ENCODE measurements at regions not wholly inside any gene's neighbourhood (a gene's known extent, or its start where the extent isn't known, plus 50 kb on each side); places are given as distances from the start of the nearest gene placed in this dataset.
"Not testable (repeated sequence)": the region's sequence is repeated elsewhere in the genome, so short reads cannot be mapped to it uniquely, and the experiment has no call there.

DNA sequence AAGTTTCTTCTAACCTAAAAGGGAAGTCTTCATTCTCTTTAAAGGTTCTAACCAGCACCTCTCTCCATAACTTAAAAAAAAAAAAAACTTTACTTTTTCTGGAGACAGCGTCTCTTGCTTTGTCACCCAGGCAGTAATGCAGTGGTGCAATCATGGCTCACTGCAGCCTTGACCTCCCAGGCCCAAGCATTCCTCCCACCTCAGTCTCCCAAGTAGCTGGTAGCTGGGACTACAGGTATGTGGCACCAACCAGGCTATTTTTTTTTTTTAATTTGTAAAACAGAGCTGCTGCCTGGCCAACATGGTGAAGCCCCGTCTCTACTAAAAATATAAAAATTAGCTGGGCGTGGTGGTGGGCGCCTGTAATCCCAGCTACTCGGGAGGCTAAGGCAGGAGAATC, 787.4 kb upstream of the ACO1 start:
- not testable (repeated sequence) for DNase-seq

DNA sequence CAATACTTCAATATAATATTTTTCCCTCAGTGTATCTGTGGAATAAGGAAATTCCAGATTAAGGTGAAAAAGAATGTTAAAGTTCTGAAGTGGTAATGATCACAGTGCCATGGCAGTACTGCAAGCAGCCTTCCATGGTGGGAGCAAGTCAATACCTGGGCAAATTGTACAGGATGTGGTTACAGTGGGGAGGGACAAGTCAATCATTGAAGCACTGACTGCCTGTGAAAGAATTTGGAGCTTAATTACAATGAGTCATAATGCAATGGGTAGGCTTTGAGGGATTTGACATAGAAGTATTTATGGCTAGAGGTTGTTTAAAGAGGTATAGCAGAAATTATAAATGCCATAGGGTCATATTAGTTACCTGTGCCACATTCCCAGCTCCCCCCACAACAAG, 786.5 kb upstream of the ACO1 start:
- no peak for DNase-seq

DNA sequence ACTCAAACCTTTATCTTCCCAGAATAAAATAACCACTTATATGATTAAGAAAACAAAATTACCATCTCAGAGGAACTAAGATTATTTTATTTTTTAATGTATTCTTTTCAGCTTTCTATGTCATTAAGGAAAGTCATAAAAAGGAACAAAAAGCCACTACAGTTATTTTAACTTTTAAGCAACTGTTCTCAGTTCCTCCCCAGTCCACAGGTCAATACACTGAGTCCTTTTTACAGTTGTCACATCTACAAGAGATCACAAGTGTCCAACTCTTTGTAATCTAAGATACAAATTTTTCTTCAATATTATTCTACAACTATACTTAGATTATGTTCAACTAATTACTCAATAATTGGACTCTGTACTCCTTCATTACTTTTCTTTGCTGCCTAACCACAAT, 782.8 kb upstream of the ACO1 start:
- DNase-seq, result no peak

DNA sequence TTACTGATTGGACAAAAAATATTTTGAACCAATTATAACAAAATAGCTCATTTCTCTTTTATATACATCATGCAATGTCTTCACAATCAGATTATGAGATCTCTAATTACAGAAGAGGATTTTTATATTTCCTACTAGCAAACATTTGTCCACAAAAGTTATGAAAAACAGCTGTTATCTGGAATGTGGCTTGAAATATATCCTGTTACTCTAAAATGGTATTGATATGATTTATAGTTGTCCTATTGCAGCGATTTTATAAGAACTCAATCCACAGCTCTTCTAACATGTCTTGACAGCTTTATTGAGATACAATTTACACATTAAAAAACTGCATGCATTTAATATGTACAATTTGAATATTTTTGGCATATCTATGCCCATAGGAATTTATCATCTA, 779.9 kb upstream of the ACO1 start:
- no peak for DNase-seq

DNA sequence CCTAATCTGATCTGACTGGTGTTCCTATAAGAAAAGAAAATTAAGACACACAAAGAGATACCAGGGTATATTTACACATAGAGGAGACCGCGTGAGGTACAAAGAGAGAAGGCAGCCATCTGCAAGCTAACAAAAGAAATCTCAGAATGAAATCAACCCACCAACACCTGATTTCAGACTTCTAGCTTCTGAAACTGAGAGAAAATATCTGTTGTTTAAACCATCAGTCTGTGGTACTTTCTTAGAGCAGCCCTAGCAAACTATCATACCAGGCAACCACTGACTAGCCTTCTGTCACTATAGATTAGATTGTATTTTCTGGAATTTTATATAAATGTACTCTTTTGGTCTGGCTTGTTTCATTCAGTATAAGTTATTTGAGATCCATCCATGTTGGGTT, 779.3 kb upstream of the ACO1 start:
- no peak for DNase-seq

DNA sequence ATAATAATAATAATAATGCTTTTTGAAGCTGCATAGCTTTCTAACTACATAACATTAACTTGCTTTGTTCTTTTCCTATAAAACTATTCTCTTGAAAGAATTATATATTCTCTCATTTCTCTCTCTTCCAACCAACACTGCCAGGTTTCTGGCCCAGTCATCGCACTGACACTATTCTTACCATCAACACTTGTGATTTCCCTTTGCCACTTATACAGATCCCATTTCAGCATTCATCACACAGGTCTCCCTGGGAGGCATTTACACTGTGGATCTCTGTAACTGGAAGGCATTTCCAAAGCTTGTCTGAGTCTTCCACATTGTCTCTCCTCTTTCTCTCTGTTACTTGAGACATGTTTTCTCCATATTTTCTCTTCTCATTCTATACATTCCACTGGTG, 777.8 kb upstream of the ACO1 start:
- DNase-seq, result no peak

DNA sequence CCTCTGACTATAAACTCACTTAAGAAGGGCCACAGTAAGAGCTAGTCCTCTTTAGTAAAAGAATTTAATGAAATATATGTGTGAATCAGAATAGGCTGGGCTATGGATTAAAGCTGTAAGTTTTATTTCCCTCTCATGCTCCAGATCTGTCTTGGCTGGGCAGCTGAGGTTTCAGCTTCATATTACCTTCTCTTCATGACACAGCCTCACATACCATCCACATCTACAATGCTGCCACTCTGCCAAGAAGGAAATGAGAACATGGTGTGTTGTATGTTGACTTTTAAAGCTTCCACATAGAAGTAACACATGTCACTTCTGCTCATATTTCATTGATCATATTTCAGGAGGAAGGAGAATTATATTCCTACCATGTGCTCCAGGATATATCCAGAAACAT, 776.0 kb upstream of the ACO1 start:
- DNase-seq, result no peak

DNA sequence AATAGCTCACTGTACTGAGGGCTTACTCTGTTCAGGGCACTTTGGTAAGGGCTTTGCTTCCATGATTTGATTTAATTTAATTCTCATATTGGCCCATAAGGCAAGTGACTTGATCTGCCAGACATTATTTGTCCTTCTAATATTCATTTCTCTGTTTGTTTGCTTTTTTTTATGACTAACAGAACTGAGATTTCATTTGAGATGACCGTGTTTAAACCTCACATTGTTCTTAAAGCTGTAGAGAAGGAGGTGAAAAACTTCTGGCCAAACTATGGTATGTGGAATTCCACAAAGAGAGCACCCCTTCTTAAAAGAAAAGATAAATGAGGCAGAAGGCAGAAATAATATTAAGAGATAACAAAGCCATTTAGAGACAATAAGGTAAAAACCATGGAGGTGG, 775.6 kb upstream of the ACO1 start:
- DNase-seq, result no peak

DNA sequence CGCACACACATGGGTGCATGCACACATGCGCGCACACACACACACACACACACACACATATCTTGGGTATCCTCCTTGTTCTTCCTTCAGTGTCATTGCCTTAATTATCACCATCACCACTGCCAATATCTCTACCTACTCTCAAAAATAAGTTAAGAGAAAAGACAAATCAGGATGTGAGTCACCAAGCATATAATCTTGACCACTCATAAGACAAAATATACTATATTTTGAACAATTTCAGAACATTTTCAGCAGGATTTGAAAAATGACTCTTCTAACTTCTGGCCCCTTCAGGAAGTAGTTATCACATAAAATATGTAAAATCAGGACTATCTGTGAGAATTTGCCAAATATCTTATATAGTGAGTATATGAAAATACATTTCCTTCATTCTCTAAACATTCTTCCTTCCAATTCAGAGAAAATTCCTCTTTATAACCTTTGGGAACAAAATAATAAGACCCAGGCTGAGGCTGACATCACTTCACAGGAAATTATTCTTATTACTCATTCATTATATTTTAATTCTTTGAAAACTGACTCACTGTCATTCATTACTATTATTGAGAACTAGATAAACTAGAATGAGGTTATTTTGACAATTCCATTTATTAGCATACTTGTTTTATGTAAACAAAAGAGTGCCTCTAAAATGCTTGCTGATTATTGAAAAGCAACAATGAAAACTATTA, 772.0 kb upstream of the ACO1 start:
- DNase-seq, result no peak

DNA sequence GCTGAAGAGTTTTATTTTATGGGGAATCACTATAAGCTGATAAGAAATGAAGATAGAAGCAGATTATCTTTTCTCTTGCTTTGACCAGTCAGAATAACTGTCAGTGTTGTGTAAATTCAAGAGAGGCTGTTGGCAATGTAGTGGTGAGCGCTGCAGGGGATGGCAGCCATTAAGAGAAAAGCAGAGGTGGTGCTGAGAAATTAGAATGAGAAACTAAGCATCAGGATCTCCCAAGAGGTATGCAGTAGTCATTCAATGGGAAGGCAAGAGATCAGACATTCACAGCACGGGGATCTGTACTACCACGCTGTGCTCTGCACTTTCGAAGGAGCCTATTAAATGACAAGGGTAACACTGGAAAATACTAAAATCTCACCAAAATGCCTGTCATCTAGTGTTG, 768.5 kb upstream of the ACO1 start:
- DNase-seq, result no peak

DNA sequence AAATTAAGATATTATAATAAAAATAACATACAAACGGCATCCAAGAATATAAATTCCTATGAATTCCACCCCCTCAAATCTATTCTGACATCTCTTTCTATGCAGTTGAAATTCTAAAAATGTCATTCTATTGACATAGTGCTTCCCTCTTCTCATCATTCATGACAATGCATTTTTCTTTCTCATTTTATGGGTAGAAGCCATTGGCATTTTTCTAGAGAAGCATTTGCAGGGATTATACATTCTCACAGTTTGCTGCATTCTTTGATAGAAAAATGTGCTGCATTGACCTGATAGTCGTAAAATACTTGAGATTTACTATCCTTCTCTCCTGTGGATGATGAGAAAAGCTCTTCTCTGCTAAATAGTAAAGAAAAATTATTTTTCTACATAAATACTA, 760.9 kb upstream of the ACO1 start:
- no peak for DNase-seq

DNA sequence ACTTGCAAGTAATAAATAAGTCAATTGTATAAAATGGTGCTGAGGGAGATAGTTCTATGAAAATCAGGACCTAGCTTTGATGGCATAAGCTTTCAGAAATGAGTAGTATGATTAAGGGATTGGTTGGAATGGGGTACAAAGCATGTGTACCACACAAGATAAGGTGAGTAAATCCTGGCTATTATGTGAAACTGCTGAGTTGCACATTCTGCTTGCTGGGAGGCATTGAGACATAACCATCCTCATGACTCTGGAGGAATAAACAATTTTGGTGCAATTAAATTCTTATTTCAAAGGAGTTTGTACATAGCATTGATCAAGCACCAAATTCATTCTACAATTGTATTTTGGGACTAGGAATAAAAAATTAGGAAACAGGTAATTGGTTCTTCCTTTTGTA, 755.2 kb upstream of the ACO1 start:
- DNase-seq, result no peak

DNA sequence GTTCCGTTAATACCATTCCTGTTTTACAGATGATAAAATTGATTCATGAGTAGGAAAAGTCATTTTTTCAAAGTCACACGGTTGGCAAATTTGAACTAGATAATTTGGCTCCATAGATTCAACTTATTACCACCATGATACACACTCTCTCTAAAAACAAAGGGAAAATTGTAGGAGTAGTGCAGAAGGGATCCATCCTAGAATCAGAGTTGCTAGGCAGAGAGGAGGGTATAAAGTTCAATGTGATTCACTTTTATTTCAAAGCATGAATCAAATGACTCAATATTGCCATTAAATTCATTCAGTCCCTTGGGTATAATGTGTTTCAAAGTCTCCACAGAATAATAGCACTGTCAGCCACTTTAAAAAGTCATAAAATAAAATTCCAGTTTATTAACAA, 747.2 kb upstream of the ACO1 start:
- no peak for DNase-seq

DNA sequence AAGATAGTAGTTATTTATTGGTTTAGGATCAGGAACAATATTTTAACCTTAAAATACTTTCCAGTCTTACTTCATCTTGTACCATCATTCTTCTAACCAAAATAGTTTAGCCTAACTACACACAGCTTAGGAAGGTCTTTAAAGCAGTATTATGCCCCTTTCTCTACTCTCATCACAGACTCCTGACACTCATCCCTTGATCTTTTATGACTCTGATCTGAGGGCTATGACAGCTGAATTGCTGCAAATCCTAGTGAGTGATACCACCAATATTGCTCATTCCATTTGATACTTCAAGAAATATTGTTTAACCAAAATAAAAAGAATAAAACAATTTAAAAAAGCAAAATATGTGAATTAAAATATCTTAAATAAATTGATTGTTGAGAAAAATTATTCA, 746.6 kb upstream of the ACO1 start:
- DNase-seq, result no peak

DNA sequence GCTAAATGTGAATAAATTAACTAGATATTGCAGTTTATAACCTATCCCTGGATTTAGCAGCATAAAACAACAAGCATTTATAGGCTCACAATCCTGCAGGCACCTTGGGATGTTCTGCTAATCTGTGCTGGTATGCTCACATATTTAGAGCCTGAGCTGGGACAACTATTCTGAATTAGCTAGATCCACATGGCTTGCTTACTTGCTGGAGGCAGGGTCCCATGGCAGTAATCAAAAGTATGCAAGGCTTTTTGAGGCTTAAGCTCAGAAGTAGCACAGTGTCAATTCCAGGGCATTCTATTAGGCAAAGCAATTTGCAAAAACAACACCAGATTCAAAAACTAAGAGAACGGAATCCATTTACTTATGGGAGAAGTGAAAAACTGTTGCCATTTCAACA, 745.0 kb upstream of the ACO1 start:
- no peak for DNase-seq

DNA sequence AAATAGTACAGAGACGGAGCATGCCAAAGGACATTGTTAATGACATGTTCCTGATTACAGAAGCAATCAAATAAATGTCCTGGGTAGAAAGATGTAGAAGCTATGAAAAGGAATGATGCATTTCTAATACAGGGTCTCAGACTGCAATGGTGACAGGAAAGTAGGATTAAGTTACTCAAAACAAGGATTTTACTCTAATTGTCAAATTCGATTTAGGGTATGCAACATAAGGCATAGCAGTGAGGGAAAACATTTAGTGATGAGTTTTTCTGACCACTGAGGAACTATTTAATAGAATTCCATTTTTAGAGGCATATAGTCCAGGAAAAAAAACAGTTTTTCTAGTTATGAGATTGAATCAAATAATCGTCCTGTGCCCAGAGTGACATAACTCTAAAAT, 715.1 kb upstream of the ACO1 start:
- DNase-seq, result no peak

DNA sequence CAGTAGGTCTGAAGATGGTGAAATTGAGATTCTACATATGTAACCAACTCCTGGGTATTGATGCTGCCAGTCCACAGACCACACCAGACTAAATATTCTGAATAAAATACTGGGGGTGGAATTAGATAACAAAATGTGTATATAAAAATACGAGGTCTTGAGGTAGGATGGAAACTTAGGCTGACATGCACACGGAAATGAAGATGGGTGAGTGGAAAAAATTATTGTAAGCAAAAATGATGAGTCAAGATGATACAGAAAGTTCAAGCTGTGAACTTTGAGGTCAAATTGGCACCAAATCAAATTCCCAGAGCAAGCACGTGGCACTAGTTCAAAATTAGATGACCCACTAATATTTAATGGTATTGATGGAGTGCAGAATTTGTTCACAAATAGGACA, 713.4 kb upstream of the ACO1 start:
- no peak for DNase-seq

DNA sequence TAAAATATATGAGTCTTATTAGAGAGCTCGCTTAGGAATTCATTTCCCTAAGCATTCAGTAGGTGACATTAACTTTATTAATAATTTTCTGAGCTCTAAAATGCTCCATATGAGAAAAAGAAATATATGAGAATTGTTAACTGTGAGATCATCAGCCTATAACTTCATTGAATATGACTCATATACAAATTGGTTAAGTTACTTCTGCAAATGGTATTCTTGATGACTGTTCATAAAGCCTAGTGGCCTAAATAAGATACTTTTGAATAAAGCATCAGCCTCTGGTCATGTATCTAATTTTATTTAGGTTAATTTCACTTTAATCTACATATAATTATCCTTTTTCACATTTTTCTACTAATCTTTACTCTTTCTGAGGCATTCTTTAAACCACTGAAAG, 710.2 kb upstream of the ACO1 start:
- DNase-seq, result no peak

DNA sequence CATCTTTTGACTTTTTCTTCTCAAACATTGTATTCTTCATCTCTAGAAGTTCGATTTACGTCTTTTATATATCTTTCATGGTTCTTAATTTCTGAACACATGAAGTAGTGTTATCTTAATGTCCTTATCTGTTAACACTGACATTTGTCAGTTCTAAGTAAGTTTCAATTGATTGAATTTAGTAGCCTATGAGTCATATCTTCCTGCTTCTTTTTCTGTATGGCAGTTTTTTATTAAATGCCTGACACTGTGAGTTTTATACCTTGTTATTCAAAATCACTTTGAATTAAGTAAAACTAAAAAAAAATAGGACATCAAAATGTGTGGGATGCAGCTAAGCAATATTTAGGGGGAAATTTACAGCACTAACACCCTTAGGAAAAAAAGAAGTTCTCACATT, 707.0 kb upstream of the ACO1 start:
- no peak for DNase-seq

DNA sequence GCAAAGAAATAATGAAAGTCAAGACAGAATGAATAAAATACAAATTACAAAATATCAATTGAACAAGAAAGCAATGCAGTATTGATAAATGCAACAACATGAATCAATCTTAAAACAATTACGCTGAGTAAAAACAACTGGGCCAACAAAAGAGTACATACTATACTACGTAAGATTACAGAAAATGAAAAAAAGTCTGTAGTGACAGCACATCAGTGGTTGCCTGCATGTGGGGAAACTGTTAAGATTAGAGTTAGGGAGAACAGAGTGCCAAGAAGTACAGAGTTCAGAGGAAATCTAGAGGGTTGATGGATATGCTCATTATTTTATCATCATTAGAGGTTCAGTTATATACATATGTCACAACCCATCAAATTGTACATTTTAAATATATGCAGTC, 706.6 kb upstream of the ACO1 start:
- DNase-seq, result no peak

DNA sequence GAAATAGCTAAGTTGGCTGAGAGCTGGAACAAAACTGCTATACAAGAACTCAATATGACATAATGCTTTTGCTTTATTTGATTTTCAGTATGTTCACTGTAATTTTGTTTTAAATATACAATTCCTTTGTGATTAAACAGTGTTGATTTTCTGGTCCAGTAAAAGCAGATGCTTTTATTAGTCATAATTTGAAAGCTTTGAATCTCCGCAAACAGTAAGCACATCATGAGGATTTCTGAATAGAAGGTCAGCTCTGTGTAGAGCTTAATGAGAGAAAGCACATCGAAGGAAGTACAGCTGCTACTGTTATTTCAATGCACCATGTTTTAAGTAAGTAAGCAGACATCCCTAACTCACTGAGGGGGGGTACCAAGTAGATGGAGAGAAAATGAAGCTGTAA, 701.3 kb upstream of the ACO1 start:
- no peak for DNase-seq

DNA sequence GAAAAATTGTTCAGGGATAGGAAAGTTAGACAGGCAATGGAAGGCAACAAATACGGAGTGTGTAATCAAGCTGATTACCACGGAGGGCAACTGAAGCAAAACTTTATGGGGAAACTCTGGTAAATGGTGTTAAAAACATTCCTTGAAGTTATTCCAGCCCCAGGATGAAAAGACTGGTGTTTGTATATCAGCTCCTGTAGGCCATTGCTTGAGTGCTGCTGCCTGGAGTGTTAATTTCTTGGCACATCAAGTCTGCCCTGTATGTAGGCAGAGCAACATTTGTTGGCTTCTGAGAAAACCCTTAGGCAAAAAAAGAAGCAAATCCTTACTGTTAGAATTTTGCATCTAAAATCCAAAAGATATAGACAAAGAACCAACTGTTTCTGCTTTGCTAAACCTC, 686.5 kb upstream of the ACO1 start:
- no peak for DNase-seq

DNA sequence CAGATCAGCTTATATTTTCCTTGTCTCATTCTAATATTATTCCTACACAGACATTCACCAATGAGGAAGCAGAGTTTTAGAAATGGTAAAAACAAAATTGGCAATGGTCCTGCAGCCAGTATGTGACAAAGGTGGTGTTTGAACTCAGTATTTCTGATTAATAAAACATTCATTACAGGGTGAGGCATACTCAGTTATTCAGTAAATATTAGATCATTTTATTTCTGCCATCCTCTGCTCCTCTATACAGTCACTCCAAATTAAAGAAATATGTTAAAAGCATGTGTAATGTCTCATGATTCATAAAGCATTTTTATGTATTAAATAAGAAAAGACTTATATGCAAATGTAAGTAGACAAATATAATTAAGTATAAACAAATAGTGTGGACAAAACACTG, 684.6 kb upstream of the ACO1 start:
- DNase-seq, result no peak

DNA sequence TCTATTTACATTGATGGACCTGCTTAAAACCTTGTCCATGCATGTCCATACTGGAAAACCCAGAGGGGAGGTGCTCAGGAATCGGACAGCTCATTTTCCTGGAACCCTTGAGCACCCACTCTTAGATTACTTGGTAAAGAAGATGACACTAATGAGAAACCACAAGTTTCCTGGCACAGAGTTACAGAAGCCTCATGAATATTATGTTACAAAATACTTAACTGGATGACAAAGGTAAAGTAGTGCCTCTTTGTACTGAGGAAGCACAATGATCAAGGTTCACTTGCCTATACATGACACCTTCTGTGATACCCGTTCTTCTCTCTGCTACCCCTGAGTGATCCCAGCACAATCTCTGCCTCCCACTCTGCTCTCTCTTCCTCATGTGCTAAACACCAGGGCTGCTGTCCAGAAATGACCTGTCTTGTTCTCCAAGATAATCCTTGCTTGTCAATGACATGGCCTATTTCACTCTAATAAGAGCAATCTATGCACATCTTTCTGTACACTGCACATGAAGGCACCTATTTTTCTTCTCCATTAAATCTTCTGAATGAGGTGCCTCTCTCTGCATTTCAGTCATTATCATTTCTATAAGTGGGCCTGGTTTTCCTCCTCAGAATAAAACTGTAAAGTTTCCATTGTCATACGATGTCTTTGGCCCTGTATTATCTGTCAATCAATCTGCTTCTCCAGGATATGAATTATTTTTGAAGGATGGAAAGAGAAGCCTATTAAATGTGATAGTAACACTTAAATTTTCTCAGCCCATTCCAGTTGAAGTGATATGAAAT, 684.0 kb upstream of the ACO1 start:
- DNase-seq, result no peak

DNA sequence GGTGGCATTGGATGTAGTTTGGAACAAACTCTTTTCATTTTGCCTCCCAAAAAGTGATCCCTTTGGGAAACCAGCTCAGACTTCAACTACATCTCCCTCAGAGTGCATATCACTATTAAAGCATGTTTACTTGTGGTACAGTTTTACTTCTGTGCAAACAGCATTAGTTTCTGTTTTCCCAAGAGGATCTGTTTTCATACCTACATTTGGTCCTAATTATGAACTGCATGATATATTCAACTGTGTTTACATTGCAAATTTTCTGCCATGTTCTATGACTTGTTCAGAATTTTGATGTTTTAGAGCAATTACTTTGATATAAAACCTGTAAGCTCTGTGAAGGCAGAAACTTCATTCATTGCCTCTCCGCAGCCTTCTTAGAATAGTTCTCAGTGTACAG, 681.5 kb upstream of the ACO1 start:
- no peak for DNase-seq

All from NCI-H2107 (cell line).